ENCODE measurements at regions not wholly inside any gene's neighbourhood (a gene's known extent, or its start where the extent isn't known, plus 50 kb on each side); places are given as distances from the start of the nearest gene placed in this dataset.

DNA sequence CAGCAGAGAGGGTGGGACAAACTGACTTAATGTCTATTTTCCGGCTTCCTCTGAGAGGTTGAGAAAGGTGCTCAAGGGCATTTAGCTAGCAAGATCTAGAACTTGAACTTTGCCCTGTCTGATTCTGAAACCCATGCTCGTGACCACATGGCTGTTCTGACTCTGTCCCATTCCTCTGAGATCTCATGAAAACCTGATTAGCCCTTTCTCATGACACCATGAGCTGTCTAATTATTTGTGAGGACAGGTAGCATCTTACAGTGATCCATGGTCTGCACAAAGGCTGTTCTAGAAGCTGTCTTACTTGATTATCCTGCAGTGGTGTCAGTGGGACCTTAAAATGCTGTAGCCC is 89.6 kb upstream of the TOX2 start (continued):
- TF ChIP-seq, protein P1, sequence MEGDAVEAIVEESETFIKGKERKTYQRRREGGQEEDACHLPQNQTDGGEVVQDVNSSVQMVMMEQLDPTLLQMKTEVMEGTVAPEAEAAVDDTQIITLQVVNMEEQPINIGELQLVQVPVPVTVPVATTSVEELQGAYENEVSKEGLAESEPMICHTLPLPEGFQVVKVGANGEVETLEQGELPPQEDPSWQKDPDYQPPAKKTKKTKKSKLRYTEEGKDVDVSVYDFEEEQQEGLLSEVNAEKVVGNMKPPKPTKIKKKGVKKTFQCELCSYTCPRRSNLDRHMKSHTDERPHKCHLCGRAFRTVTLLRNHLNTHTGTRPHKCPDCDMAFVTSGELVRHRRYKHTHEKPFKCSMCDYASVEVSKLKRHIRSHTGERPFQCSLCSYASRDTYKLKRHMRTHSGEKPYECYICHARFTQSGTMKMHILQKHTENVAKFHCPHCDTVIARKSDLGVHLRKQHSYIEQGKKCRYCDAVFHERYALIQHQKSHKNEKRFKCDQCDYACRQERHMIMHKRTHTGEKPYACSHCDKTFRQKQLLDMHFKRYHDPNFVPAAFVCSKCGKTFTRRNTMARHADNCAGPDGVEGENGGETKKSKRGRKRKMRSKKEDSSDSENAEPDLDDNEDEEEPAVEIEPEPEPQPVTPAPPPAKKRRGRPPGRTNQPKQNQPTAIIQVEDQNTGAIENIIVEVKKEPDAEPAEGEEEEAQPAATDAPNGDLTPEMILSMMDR (conservative IDR thresholded peaks at IDR 0.05; ENCODE audit: low read depth in 2 of 2): no peak
- TF ChIP-seq NANOG (IDR thresholded peaks at IDR 0.05; ENCODE audit: borderline replicate concordance) (no peak), CREB1 (CRISPR knock-in tag; IDR thresholded peaks at IDR 0.05; ENCODE audit: low read depth) (no peak), EZH2phosphoT487 (IDR thresholded peaks at IDR 0.05; ENCODE audit: unreplicated experiment) (no peak), JUNB (IDR thresholded peaks at IDR 0.05; ENCODE audit: unreplicated experiment) (no peak)
- TF ChIP-seq, protein P2, sequence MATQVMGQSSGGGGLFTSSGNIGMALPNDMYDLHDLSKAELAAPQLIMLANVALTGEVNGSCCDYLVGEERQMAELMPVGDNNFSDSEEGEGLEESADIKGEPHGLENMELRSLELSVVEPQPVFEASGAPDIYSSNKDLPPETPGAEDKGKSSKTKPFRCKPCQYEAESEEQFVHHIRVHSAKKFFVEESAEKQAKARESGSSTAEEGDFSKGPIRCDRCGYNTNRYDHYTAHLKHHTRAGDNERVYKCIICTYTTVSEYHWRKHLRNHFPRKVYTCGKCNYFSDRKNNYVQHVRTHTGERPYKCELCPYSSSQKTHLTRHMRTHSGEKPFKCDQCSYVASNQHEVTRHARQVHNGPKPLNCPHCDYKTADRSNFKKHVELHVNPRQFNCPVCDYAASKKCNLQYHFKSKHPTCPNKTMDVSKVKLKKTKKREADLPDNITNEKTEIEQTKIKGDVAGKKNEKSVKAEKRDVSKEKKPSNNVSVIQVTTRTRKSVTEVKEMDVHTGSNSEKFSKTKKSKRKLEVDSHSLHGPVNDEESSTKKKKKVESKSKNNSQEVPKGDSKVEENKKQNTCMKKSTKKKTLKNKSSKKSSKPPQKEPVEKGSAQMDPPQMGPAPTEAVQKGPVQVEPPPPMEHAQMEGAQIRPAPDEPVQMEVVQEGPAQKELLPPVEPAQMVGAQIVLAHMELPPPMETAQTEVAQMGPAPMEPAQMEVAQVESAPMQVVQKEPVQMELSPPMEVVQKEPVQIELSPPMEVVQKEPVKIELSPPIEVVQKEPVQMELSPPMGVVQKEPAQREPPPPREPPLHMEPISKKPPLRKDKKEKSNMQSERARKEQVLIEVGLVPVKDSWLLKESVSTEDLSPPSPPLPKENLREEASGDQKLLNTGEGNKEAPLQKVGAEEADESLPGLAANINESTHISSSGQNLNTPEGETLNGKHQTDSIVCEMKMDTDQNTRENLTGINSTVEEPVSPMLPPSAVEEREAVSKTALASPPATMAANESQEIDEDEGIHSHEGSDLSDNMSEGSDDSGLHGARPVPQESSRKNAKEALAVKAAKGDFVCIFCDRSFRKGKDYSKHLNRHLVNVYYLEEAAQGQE (IDR thresholded peaks at IDR 0.05; ENCODE audit: unreplicated experiment): no peak

DNA sequence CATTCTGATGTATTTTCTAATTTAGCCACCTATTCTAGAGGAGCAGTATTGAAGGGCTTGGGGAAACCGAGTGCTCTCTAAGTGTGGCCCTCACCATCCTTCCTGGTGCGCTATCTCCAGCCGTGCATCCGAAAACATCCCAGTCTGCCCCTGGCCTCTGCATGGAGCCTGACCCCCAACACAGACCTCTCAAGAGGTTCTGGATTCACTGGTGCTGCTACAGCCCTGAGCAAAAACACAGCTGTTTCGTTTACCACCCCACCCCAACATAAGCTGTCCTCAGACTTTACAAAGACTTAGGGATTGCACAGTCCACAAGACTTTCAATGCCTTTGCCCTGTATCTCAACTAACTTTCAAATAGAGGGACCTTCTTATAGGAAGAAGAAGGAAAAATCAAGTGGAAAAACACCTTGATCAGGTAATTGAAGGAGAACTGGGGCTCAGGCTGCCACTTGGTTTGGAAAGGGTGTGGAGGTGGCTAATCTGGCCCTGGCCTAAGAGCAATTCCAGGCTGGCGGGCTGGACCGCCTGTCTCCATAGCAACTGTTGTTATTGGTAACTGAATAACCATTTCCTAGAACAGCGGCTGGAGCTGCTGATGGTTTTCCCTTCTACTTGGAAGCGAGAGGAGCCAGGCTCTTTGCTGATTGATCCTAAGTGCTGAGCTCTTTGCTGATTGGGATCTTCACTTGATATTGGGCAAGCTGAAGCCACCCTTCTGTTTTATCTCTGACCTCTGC is 90.2 kb upstream of the TOX2 start:
- no peak overlapping the region for H3K4me2 ChIP-seq
- no peaks in the 10 kb centered on the region for H3K27me3 Mint-ChIP-seq (ENCODE audit: insufficient read depth, low read depth, poor library complexity)
- no peaks in the 10 kb centered on the region for H3K36me3 Mint-ChIP-seq (ENCODE audit: low read depth)
- H3F3A ChIP-seq (replicated peaks; ENCODE audit: low read depth): no peaks in the 10 kb centered on the region
- H4K20me1 ChIP-seq (replicated peaks; ENCODE audit: insufficient read depth): no peaks in the 10 kb centered on the region
- ATAC-seq: peak; percentile 61; the same call in 2 of the 3 replicates
- H3K27me3 ChIP-seq (ENCODE audit: insufficient read depth): no peaks in the 10 kb centered on the region
- TF ChIP-seq, protein P3, sequence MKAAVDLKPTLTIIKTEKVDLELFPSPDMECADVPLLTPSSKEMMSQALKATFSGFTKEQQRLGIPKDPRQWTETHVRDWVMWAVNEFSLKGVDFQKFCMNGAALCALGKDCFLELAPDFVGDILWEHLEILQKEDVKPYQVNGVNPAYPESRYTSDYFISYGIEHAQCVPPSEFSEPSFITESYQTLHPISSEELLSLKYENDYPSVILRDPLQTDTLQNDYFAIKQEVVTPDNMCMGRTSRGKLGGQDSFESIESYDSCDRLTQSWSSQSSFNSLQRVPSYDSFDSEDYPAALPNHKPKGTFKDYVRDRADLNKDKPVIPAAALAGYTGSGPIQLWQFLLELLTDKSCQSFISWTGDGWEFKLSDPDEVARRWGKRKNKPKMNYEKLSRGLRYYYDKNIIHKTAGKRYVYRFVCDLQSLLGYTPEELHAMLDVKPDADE (IDR thresholded peaks at IDR 0.05): no peak
- TF ChIP-seq, protein P1 (conservative IDR thresholded peaks at IDR 0.05; ENCODE audit: low read depth in 2 of 2): no peak
- TF ChIP-seq NANOG (IDR thresholded peaks at IDR 0.05; ENCODE audit: borderline replicate concordance): no peak
- H3K4me1 ChIP-seq (ENCODE audit: insufficient read depth): no peaks in the 10 kb centered on the region
- no peak overlapping the region for H3K27ac Mint-ChIP-seq
- no peaks in the 10 kb centered on the region for H3K9me2 ChIP-seq (ENCODE audit: insufficient read depth)
- no peaks in the 10 kb centered on the region for H3K4me1 Mint-ChIP-seq
- no peak overlapping the region for H2AFZ ChIP-seq
- peak; percentile 75 for DNase-seq (ENCODE audit: low spot score)
- no peaks in the 10 kb centered on the region for H3K79me2 ChIP-seq (replicated peaks; ENCODE audit: insufficient read depth)
- no peak overlapping the region for H3K27ac ChIP-seq (ENCODE audit: low read depth)
- no peaks in the 10 kb centered on the region for H3K36me3 ChIP-seq (ENCODE audit: insufficient read depth)
- H3K4me3 Mint-ChIP-seq: no peak overlapping the region
- no peak overlapping the region for H3K4me3 ChIP-seq
- peaks cover 5% of the 10 kb centered on the region; the same call in 2 of the 3 replicates for H3K9me3 Mint-ChIP-seq
